RWPE2 (cell line): ENCODE measurements at regions not wholly inside any gene's neighbourhood (a gene's known extent, or its start where the extent isn't known, plus 50 kb on each side); places are given as distances from the start of the nearest gene placed in this dataset.

Experiments used
- ATAC-seq: fragments of 200-7000 bp; cut with Tn5 transposase; 3 replicates; pipeline ENCODE4 v1.9.1; 2021; ENCODE audit warnings: low read depth
- DNase-seq: peaks from one replicate; pipeline ENCODE4 v3.0.0-alpha.2; 2020; ENCODE audit warnings: low spot score
- H3K27ac ChIP-seq: fragments of 450-650 bp; 2 replicates; pipeline ENCODE4 v1.5.1; 2017; ENCODE audit warnings: mild to moderate bottlenecking; ENCODE audit not compliant: poor library complexity, severe bottlenecking
- H3K27me3 ChIP-seq: fragments of 250-450 bp; sonication (Bioruptor Pico); 2 replicates; pipeline ENCODE4 v1.5.1; 2021; ENCODE audit warnings: mild to moderate bottlenecking, moderate library complexity; ENCODE audit not compliant: insufficient read depth, poor library complexity, severe bottlenecking
- H3K36me3 ChIP-seq: fragments of 250-450 bp; sonication (Bioruptor Pico); 2 replicates; pipeline ENCODE4 v1.5.1; 2020; ENCODE audit warnings: low read depth, mild to moderate bottlenecking, moderate library complexity
- H3K4me1 ChIP-seq: fragments of 250-450 bp; sonication (Bioruptor Pico); 2 replicates; pipeline ENCODE4 v1.5.1; 2021; ENCODE audit warnings: mild to moderate bottlenecking, moderate library complexity; ENCODE audit not compliant: insufficient read depth, poor library complexity, severe bottlenecking
- H3K4me3 ChIP-seq: fragments of 250-450 bp; sonication (Bioruptor Pico); 2 replicates; pipeline ENCODE4 v1.5.1; 2021; ENCODE audit warnings: mild to moderate bottlenecking, moderate library complexity; ENCODE audit not compliant: severe bottlenecking
- H3K9me3 ChIP-seq: fragments of 250-450 bp; sonication (Bioruptor Pico); 2 replicates; pipeline ENCODE4 v1.5.1; 2021; ENCODE audit warnings: mild to moderate bottlenecking, moderate library complexity; ENCODE audit not compliant: severe bottlenecking
- TF ChIP-seq, protein P1 (sequence below): fragments of 450-650 bp; IDR thresholded peaks from one replicate; pipeline ENCODE4 v1.5.1; 2017; ENCODE audit warnings: mild to moderate bottlenecking, moderate library complexity; ENCODE audit not compliant: poor library complexity, severe bottlenecking

DNA sequence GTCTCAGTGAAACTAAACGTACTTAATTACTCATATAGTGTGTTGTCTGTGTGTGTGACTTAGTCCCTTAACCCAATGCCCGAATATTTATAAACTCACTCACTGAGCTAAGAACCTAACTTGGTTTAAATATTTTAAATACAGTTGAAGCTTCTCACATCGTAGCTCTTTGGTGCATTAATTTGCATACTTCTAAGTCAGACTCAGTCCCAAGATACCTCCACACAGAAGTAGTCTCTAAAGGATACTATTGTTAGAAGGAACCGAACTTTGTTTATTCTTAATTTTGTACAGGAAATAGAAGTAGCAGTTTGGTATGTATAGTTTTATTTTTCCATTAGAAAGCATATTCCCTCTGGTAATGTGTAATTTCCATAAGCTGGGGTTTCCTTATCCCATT lies 54.0 kb upstream of the NKAP start:
- Histone ChIP-seq H3K9me3 (no peaks in the 10 kb centered on the region), H3K4me3 (no peak overlapping the region), H3K27ac (no peak overlapping the region), H3K4me1 (no peaks in the 10 kb centered on the region), H3K36me3 (no peaks in the 10 kb centered on the region), H3K27me3 (peaks cover 83% of the 10 kb centered on the region)
- TF ChIP-seq, protein P1, sequence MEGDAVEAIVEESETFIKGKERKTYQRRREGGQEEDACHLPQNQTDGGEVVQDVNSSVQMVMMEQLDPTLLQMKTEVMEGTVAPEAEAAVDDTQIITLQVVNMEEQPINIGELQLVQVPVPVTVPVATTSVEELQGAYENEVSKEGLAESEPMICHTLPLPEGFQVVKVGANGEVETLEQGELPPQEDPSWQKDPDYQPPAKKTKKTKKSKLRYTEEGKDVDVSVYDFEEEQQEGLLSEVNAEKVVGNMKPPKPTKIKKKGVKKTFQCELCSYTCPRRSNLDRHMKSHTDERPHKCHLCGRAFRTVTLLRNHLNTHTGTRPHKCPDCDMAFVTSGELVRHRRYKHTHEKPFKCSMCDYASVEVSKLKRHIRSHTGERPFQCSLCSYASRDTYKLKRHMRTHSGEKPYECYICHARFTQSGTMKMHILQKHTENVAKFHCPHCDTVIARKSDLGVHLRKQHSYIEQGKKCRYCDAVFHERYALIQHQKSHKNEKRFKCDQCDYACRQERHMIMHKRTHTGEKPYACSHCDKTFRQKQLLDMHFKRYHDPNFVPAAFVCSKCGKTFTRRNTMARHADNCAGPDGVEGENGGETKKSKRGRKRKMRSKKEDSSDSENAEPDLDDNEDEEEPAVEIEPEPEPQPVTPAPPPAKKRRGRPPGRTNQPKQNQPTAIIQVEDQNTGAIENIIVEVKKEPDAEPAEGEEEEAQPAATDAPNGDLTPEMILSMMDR: no peak
- DNase-seq: no peak
- ATAC-seq: no peak

DNA sequence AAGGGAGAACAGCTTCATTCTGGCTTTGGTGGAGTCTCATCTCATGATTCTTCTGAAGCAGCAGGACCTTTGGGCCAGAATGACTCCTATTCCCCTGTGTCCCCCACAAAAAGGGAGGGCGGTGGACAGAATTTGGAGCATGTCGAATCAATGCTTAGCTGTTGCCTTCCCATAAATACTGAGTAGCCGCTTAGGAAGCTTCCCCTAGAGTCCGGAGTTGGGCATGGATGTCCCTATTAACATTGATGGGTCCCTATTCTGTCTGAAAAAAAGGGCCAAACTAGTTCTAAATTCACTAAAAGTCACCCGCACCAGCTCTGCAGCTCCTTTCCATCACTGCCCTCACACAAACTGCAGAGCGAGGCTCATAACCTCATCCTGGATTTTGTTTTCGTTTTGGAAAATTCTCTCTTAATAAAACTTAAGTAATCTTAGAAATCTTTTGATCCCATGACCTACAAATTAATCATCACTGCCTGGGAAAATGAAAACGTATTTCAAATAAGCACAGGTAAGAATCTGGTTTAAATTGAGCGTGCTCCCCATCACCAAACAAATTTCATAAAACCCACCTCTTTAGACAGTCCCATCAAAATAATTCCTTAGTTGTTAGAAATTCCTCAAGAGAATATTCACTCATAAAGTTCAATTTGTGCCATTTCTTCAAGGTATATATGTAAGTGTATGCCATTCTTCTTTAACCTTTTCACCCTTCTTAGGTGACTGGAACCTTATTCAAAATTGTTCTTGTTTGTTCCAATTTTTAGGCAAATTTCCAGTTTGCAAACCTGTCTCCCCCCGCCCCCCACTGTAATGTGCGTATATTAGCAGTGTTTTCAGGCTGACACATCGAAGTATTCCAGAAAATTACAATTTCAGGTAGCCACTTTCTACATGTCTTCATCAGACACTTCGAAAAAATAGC lies 53.3 kb upstream of the NKAP start:
- Histone ChIP-seq H3K4me3 (no peak overlapping the region), H3K9me3 (no peaks in the 10 kb centered on the region), H3K27ac (no peak overlapping the region), H3K4me1 (no peaks in the 10 kb centered on the region), H3K27me3 (peaks cover 91% of the 10 kb centered on the region), H3K36me3 (no peaks in the 10 kb centered on the region)
- DNase-seq (no peak), ATAC-seq (no peak)
- TF ChIP-seq, protein P1: no peak

DNA sequence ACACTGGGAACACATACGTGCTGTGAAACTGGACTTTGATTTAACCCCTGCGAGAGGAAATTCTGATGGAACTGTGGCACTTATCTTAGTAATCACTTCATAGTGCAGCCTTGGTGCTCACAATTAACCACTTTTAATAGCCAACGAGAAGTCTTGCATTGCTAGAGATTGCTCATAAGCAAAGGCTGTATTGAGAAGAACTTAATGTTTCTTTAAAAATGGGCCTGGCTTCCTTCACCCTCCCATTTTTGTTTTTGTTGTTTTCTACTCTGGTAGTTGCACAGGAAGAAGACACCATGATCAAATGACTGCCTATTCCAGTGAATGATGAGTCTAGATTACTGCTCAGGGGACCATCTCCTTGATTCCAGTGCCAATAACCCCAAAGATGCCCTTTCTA lies 52.5 kb upstream of the NKAP start:
- Histone ChIP-seq H3K9me3 (no peaks in the 10 kb centered on the region), H3K27ac (no peak overlapping the region), H3K4me3 (no peak overlapping the region), H3K4me1 (no peaks in the 10 kb centered on the region), H3K27me3 (peaks cover 94% of the 10 kb centered on the region), H3K36me3 (no peaks in the 10 kb centered on the region)
- DNase-seq (no peak), ATAC-seq (no peak)
- TF ChIP-seq, protein P1: no peak
